Transverse colon (tissue), 4 donors: ENCODE measurements at regions not wholly inside any gene's neighbourhood (a gene's known extent, or its start where the extent isn't known, plus 50 kb on each side); places are given as distances from the start of the nearest gene placed in this dataset.

Experiments used
- EP300 ChIP-seq: sonication (generic); formaldehyde crosslinking; IDR thresholded peaks from one replicate; pipeline ENCODE4 v1.6.1; 2017; ENCODE audit warnings: antibody characterized with exemption, low read depth
- POLR2A ChIP-seq: fragments of 450-650 bp; IDR thresholded peaks from one replicate; pipeline ENCODE4 v1.6.1; 2016; ENCODE audit warnings: antibody characterized with exemption, mild to moderate bottlenecking, moderate library complexity
- POLR2AphosphoS5 ChIP-seq, 3 donors: sonication (generic); formaldehyde crosslinking; IDR thresholded peaks; one replicate each; pipeline ENCODE4 v1.6.1; 2016; ENCODE audit warnings: antibody characterized with exemption in 3 of 3
- TF ChIP-seq, protein P1 (sequence below), 5 experiments: fragments of 200-600 bp in 3 of 5; fragments of 450-650 bp in 2 of 5; sonication (generic) in 3 of 5; IDR thresholded peaks; 1 replicate in 2 of 5; 2 replicates in 3 of 5; pipeline ENCODE4 v1.5.1; 2016 to 2017; ENCODE audit warnings: antibody characterized with exemption in 5 of 5, inconsistent platforms in 3 of 5, mild to moderate bottlenecking in 2 of 5, moderate library complexity in 1 of 5

DNA sequence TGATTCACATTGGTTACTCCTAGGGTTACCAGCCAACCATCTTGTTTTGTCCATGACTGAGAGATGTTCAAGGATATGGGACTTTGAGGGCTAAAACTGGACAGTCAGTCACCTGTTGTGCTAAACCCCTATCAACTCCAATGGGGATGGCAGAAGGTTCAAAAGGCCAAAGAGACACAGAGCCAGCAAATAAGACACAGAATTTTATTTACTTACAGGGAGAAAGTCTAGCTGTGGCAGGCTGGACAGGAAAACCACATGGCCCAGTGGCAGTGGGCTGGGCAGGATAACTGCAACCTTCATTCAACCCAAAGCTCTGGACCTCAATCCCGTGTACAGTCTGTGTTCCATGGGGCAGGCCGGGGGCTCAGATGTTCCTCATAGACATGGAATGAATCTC, 326.7 kb upstream of the RPS6KA3 start:
- TF ChIP-seq POLR2A (no peak), EP300 (no peak), POLR2AphosphoS5 (IDR thresholded peaks at IDR 0.05) (no peak)
- TF ChIP-seq, protein P1, sequence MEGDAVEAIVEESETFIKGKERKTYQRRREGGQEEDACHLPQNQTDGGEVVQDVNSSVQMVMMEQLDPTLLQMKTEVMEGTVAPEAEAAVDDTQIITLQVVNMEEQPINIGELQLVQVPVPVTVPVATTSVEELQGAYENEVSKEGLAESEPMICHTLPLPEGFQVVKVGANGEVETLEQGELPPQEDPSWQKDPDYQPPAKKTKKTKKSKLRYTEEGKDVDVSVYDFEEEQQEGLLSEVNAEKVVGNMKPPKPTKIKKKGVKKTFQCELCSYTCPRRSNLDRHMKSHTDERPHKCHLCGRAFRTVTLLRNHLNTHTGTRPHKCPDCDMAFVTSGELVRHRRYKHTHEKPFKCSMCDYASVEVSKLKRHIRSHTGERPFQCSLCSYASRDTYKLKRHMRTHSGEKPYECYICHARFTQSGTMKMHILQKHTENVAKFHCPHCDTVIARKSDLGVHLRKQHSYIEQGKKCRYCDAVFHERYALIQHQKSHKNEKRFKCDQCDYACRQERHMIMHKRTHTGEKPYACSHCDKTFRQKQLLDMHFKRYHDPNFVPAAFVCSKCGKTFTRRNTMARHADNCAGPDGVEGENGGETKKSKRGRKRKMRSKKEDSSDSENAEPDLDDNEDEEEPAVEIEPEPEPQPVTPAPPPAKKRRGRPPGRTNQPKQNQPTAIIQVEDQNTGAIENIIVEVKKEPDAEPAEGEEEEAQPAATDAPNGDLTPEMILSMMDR (IDR thresholded peaks at IDR 0.05): no peak
